HAP-1 (cell line): ENCODE measurements at regions not wholly inside any gene's neighbourhood (a gene's known extent, or its start where the extent isn't known, plus 50 kb on each side); places are given as distances from the start of the nearest gene placed in this dataset.

Source experiments
- DNase-seq, 2 experiments: peaks; one replicate each; pipeline ENCODE4 v3.0.0-alpha.2; 2016 to 2020; ENCODE audit warnings: low spot score in 2 of 2
- H3K27me3 ChIP-seq: fragments of 250-450 bp; sonication (Bioruptor Pico); 2 replicates; pipeline ENCODE4 v1.5.1; 2020; ENCODE audit warnings: low read depth, mild to moderate bottlenecking, moderate library complexity
- H3K36me3 ChIP-seq: fragments of 250-450 bp; sonication (Bioruptor Pico); replicated peaks from 2 replicates; pipeline ENCODE4 v1.5.1; 2020; ENCODE audit warnings: mild to moderate bottlenecking
- H3K4me1 ChIP-seq: fragments of 250-450 bp; sonication (Bioruptor Pico); 2 replicates; pipeline ENCODE4 v1.5.1; 2020; ENCODE audit warnings: mild to moderate bottlenecking
- H3K4me3 ChIP-seq: fragments of 250-450 bp; sonication (Bioruptor Pico); 2 replicates; pipeline ENCODE4 v1.5.1; 2020; ENCODE audit warnings: mild to moderate bottlenecking, moderate library complexity
- H3K9me3 ChIP-seq: fragments of 250-450 bp; sonication (Bioruptor Pico); 2 replicates; pipeline ENCODE4 v1.5.1; 2020; ENCODE audit warnings: mild to moderate bottlenecking, moderate library complexity
- in situ Hi-C: fragments of 300-500 bp; cut with MboI; formaldehyde crosslinking; loops from 3 replicates; pipeline ENCODE4 v1.14.3; 2020; ENCODE audit warnings: low sequenced_read_pairs, inconsistent platforms, mixed read lengths

GRCh38 chr4:14608630-14609029 lies 393.7 kb upstream of the CPEB2 start:
- Histone ChIP-seq H3K9me3 (no peaks in the 10 kb centered on the region), H3K36me3 (no peaks in the 10 kb centered on the region), H3K4me1 (no peaks in the 10 kb centered on the region), H3K4me3 (no peak overlapping the region), H3K27me3 (no peaks in the 10 kb centered on the region)
- in situ Hi-C loops = no loop called here
- no peak for DNase-seq

- Histone ChIP-seq H3K4me1 (no peaks in the 10 kb centered on the region), H3K36me3 (no peaks in the 10 kb centered on the region), H3K9me3 (no peaks in the 10 kb centered on the region), H3K27me3 (no peaks in the 10 kb centered on the region), H3K4me3 (no peak overlapping the region)
- in situ Hi-C loops = no loop called here
- no peak for DNase-seq
Observed at GRCh38 chr4:14614840-14615239, 387.4 kb upstream of the CPEB2 start.

- Histone ChIP-seq H3K4me3 (no peak overlapping the region), H3K27me3 (no peaks in the 10 kb centered on the region), H3K36me3 (no peaks in the 10 kb centered on the region), H3K4me1 (no peaks in the 10 kb centered on the region), H3K9me3 (no peaks in the 10 kb centered on the region)
- in situ Hi-C loops = no loop called here
- no peak for DNase-seq
Observed at GRCh38 chr4:14615671-14616070, 386.6 kb upstream of the CPEB2 start.

DNA sequence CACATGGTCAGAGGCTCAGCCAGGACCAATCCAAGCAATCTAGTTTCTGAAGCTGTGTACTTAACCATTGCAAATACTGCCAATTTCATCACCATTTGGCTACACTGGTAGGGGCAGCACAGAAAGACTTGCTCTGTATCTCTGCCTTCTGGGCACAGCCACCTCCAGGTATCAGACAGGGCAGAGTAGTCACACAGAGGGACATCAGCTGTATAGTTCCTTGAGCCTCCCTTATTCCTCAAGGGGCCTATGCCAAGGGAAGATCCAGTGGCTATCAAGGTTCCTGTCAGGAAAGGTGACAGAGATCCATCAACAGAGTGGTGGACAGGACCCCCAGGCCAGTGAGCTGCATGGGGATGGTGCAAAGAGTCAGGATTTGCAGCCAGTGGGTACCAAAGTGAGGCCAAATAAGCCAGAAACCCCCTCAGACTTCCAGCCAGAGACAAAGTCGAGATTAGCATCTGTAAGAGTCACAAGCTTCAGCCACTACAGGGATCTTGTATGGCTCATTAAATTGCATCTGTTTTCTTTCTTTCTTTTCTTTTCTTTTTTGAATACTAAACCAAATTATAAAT lies 381.6 kb upstream of the CPEB2 start:
- Histone ChIP-seq H3K36me3 (no peaks in the 10 kb centered on the region), H3K4me3 (no peak overlapping the region), H3K4me1 (no peaks in the 10 kb centered on the region), H3K27me3 (no peaks in the 10 kb centered on the region), H3K9me3 (no peaks in the 10 kb centered on the region)
- in situ Hi-C loops = no loop called here
- no peak for DNase-seq

GRCh38 chr4:14621731-14622463 lies 380.4 kb upstream of the CPEB2 start:
- Histone ChIP-seq H3K9me3 (no peaks in the 10 kb centered on the region), H3K36me3 (no peaks in the 10 kb centered on the region), H3K4me1 (no peaks in the 10 kb centered on the region), H3K27me3 (no peaks in the 10 kb centered on the region), H3K4me3 (no peak overlapping the region)
- in situ Hi-C loops = no loop called here
- no peak for DNase-seq

GRCh38 chr4:14627038-14627437 lies 375.2 kb upstream of the CPEB2 start:
- no peaks in the 10 kb centered on the region for H3K27me3 ChIP-seq
- no peaks in the 10 kb centered on the region for H3K9me3 ChIP-seq
- no peaks in the 10 kb centered on the region for H3K36me3 ChIP-seq
- H3K4me3 ChIP-seq = no peak overlapping the region
- DNase-seq = no peak
- in situ Hi-C loops = no loop called here
- H3K4me1 ChIP-seq = no peaks in the 10 kb centered on the region

DNA sequence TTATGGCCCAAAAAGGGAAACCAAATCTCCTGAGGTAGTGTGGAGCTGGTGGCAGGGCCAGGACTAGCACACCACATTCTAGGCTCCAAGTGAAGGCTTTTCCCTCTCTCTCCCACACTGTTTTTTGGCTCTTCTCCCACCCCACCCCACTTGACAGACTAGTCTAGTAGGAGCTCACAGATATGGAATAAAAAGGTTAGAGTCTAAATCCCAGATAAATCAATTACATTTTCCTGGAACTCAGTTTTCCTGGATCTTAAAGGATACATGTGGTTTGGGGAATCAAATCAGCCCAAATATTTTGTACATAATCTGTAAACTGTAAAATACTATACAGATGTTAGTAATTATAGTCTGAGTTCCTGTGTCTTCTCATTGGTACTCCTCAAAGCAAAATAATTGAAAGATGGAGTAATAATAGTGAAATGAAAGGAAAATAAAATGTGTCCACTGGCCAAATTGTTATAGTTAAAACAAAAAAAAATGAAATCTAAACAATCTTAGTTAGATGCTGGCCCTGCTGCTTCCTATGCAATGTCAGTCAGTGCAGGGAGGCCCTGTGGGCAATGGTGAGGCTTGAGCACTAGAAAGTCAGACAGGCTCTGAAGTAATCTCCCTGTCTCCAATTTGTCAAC lies 370.4 kb upstream of the CPEB2 start:
- in situ Hi-C loops = no loop called here
- no peak overlapping the region for H3K4me3 ChIP-seq
- no peak for DNase-seq
- no peaks in the 10 kb centered on the region for H3K27me3 ChIP-seq
- no peaks in the 10 kb centered on the region for H3K36me3 ChIP-seq
- H3K9me3 ChIP-seq = no peaks in the 10 kb centered on the region
- H3K4me1 ChIP-seq = no peaks in the 10 kb centered on the region

GRCh38 chr4:14636563-14636962 lies 365.7 kb upstream of the CPEB2 start:
- no peak overlapping the region for H3K4me3 ChIP-seq
- H3K36me3 ChIP-seq = no peaks in the 10 kb centered on the region
- no peaks in the 10 kb centered on the region for H3K4me1 ChIP-seq
- no peaks in the 10 kb centered on the region for H3K9me3 ChIP-seq
- in situ Hi-C loops = no loop called here
- no peaks in the 10 kb centered on the region for H3K27me3 ChIP-seq
- no peak for DNase-seq

DNA sequence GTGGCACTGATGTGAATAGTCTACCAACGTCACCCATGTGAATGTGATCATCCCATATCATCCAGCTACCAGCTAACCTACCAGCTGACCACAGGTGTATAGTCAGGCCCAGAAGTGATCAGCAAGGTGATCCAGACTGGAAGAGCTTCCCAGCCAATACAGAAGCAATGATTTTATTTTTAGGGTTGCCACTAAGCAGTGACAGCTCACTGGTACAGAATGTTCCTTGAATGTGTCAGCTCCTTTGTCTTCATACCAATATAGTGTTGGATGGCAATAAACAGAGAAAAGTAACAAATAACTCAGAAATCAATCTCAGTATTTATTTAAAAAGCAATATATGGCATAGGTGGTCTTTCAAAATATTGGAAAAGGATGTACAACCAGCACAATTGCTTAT lies 361.8 kb upstream of the CPEB2 start:
- DNase-seq = no peak
- Histone ChIP-seq H3K9me3 (no peaks in the 10 kb centered on the region), H3K4me3 (no peak overlapping the region), H3K4me1 (no peaks in the 10 kb centered on the region), H3K27me3 (no peaks in the 10 kb centered on the region), H3K36me3 (no peaks in the 10 kb centered on the region)
- in situ Hi-C loops = no loop called here

DNA sequence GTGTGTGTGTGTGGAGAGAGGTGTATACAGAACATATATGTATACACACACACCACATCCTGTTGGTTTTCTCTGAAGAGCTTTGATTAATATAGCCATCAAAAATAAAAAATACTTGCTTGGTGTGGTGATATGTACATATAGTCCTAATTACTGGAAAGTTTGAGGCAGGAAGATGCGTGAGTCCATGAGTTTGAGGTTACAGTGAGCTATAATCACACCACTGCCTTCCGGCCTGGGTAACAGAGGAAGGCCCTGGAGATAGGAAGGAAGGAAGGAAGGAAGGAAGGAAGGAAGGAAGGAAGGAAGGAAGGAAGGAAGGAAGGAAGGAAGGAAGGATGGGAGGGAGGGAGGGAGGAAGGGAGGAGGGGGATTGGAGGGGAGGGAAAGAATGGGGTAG lies 360.4 kb upstream of the CPEB2 start:
- Histone ChIP-seq H3K36me3 (no peaks in the 10 kb centered on the region), H3K4me1 (no peaks in the 10 kb centered on the region), H3K27me3 (no peaks in the 10 kb centered on the region), H3K9me3 (no peaks in the 10 kb centered on the region), H3K4me3 (no peak overlapping the region)
- DNase-seq = no peak
- in situ Hi-C loops = no loop called here

DNA sequence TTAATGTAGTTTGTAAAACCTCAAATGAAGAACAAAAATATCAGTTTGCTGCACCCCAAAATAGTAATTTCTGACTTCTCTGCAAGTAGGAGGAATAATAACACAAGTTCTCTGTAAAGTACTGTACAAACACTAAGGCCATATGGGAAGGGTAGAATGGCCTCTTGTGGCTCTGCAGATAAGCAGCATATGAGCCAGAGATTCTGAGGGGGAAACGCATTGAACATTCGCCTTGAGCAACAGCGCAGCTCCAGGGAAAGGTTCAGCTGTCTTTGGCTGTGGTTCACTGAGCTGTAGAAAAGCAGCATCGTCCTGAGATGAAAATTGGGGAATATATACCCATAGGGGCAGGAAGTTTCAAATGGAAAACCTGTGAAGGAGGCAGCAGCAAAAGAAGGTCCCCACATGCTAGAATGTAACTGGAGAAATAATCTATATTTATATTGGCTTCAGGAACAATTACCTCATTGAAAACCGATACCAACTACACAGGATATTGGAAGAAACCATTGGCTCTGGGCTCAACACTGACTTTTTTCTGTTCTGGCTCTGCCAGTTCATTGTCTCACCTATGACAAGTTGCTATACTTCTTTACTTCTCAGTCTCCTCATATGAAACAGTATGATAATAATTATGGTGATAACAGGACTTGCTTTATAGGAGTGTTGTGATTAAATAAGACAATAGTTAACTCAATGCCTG lies 357.6 kb upstream of the CPEB2 start:
- Histone ChIP-seq H3K9me3 (no peaks in the 10 kb centered on the region), H3K4me1 (no peaks in the 10 kb centered on the region), H3K27me3 (no peaks in the 10 kb centered on the region), H3K4me3 (no peak overlapping the region), H3K36me3 (no peaks in the 10 kb centered on the region)
- in situ Hi-C loops = no loop called here
- no peak for DNase-seq

GRCh38 chr4:14646831-14647230 lies 355.4 kb upstream of the CPEB2 start:
- in situ Hi-C loops = no loop called here
- Histone ChIP-seq H3K9me3 (no peaks in the 10 kb centered on the region), H3K27me3 (no peaks in the 10 kb centered on the region), H3K4me1 (no peaks in the 10 kb centered on the region), H3K36me3 (no peaks in the 10 kb centered on the region), H3K4me3 (no peak overlapping the region)
- DNase-seq = no peak

DNA sequence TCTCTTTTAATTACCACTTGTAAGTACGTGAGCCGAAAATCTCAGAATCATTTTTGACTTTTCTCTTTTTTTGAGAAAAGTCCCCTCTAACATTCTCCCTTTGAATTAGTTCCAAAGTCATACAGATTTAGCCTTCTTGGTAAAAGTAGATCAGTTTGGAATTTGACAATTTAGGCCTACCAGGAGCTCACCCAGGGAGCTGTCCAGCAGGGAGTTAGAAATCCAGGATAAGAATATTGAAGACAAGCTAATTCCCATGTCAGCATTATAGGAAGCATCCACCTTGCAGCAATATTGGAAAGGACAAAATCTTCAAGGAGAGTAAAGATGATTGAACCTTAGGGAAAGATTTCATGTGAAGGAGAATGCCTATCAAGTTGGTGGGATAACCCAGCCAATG lies 352.2 kb upstream of the CPEB2 start:
- H3K36me3 ChIP-seq = no peaks in the 10 kb centered on the region
- H3K4me1 ChIP-seq = no peaks in the 10 kb centered on the region
- no peak for DNase-seq
- H3K9me3 ChIP-seq = no peaks in the 10 kb centered on the region
- in situ Hi-C loops = no loop called here
- no peaks in the 10 kb centered on the region for H3K27me3 ChIP-seq
- no peak overlapping the region for H3K4me3 ChIP-seq

DNA sequence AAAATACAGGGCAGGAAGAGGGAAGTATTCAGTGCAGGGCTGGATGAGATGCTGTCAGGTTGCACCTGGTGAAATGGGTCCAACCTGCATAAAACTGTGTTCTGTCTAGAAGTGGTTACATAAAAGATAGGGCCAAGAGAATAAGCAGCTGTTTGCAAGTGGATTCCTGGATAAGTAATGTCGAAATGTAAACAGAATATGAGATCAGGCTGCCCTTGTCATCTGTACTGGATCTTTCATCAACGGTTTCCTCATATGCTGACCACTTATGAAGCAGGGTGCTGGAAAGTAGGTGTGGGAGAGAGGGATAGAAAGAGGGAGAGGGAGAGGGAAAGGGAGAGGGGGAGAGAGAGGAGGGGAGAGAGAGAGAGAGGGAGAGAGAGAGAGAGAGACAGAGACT lies 349.8 kb upstream of the CPEB2 start:
- DNase-seq = no peak
- in situ Hi-C loops = no loop called here
- Histone ChIP-seq H3K27me3 (no peaks in the 10 kb centered on the region), H3K4me3 (no peak overlapping the region), H3K36me3 (no peaks in the 10 kb centered on the region), H3K4me1 (no peaks in the 10 kb centered on the region), H3K9me3 (no peaks in the 10 kb centered on the region)
